ENCODE measurements at regions not wholly inside any gene's neighbourhood (a gene's known extent, or its start where the extent isn't known, plus 50 kb on each side); places are given as distances from the start of the nearest gene placed in this dataset.

DNA sequence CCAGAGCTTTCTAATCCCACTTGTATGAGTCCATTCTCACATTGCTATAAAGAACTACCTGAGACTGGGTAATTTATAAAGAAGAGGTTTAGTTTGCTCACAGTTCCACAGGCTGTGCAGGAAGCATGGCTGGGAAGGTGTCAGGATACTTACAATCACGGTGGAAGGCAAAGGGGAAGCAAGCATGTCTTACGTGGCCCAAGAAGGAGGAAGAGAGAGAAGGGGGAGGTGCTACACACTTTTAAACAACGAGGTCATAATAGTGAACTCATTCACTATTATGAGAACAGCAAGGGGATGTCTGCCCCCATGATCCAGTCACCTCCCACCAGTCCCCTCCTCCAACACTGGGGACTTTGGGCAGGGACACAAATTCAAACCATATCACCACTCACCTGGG is 67.8 kb downstream of the TTC32 start:
- POLR2A ChIA-PET: no interaction called here
- TF ChIP-seq TARDBP (IDR thresholded peaks at IDR 0.05) (no peak), NFRKB (IDR thresholded peaks at IDR 0.05) (no peak), BHLHE40 (IDR thresholded peaks at IDR 0.05; ENCODE audit: borderline replicate concordance) (no peak), HDGF (IDR thresholded peaks at IDR 0.05; ENCODE audit: borderline replicate concordance) (no peak), CTBP1 (IDR thresholded peaks at IDR 0.05; ENCODE audit: borderline replicate concordance) (no peak), SP1 (IDR thresholded peaks at IDR 0.05) (no peak)
- CTCF ChIA-PET: no interaction called here
- DNase-seq (ENCODE audit: extremely low spot score): no peak

DNA sequence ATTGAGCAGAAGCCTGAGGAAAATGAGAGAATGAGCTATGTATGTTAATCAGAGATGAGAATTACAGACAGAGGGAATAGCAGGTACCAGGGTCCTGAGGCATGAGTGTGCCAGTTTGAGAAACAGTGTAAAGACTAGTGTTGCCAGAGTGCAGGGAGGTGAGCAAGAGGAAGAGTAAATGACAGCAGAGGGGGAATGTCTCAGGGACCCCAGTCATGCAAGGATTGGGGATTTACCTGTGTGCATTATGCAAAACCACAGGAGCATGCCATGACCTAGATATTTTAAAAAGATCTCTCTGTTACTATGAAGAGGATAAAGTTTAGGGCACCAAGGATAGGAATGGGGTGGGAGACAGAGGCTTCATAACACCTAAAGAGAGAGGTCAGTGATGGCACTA is 72.1 kb downstream of the TTC32 start:
- no peak for DNase-seq (ENCODE audit: extremely low spot score)
- ChIA-PET CTCF (no interaction called here), POLR2A (no interaction called here)

DNA sequence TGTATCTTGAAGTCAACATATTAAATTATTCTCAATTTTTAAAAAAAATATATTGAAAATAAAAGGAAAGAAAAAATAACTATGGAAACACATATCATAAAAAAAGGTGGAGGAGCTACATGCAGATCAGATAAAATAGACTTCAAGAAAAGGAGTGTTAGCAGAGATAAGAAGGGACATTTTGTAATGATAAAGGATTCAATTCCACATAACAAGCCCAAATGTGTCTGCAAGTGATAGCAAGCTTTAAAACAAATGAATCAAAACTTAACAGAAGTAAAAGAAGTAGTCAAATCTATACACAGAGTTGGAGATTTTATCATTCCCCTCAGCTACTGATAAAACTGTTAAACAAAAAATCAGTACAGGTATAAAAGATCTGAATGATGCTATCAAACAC is 74.9 kb downstream of the TTC32 start:
- CTCF ChIA-PET: no interaction called here
- POLR2A ChIA-PET: no interaction called here
- TF ChIP-seq FOXA1 (IDR thresholded peaks at IDR 0.05) (no peak), CTBP1 (IDR thresholded peaks at IDR 0.05; ENCODE audit: borderline replicate concordance) (no peak), FOXM1 (IDR thresholded peaks at IDR 0.05; ENCODE audit: borderline replicate concordance) (no peak), SP1 (IDR thresholded peaks at IDR 0.05) (no peak), TARDBP (IDR thresholded peaks at IDR 0.05) (no peak), LEF1 (IDR thresholded peaks at IDR 0.05; ENCODE audit: borderline replicate concordance) (no peak), NFRKB (IDR thresholded peaks at IDR 0.05) (no peak), BHLHE40 (IDR thresholded peaks at IDR 0.05; ENCODE audit: borderline replicate concordance) (no peak), ARNT (IDR thresholded peaks at IDR 0.05) (no peak), L3MBTL2 (conservative IDR thresholded peaks at IDR 0.05) (no peak), ELF4 (IDR thresholded peaks at IDR 0.05) (no peak), SUZ12 (IDR thresholded peaks at IDR 0.05) (no peak), HDGF (IDR thresholded peaks at IDR 0.05; ENCODE audit: borderline replicate concordance) (no peak), FOXK2 (IDR thresholded peaks at IDR 0.05) (no peak), ZNF384 (IDR thresholded peaks at IDR 0.05) (no peak)
- TF ChIP-seq, protein P1, sequence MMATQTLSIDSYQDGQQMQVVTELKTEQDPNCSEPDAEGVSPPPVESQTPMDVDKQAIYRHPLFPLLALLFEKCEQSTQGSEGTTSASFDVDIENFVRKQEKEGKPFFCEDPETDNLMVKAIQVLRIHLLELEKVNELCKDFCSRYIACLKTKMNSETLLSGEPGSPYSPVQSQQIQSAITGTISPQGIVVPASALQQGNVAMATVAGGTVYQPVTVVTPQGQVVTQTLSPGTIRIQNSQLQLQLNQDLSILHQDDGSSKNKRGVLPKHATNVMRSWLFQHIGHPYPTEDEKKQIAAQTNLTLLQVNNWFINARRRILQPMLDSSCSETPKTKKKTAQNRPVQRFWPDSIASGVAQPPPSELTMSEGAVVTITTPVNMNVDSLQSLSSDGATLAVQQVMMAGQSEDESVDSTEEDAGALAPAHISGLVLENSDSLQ (IDR thresholded peaks at IDR 0.05): no peak
- DNase-seq (ENCODE audit: extremely low spot score): no peak

More for the DNA sequence above, 72.1 kb downstream of the TTC32 start:
- TF ChIP-seq CTBP1 (IDR thresholded peaks at IDR 0.05; ENCODE audit: borderline replicate concordance): no peak
- TF ChIP-seq FOXA1 (IDR thresholded peaks at IDR 0.05): no peak
- no peak for TF ChIP-seq SUZ12 (IDR thresholded peaks at IDR 0.05)
- TF ChIP-seq, protein P1 (IDR thresholded peaks at IDR 0.05): no peak
- no peak for TF ChIP-seq HDGF (IDR thresholded peaks at IDR 0.05; ENCODE audit: borderline replicate concordance)
- no peak for TF ChIP-seq TARDBP (IDR thresholded peaks at IDR 0.05)
- TF ChIP-seq NFRKB (IDR thresholded peaks at IDR 0.05): no peak
- no peak for TF ChIP-seq BHLHE40 (IDR thresholded peaks at IDR 0.05; ENCODE audit: borderline replicate concordance)
- no peak for TF ChIP-seq ARNT (IDR thresholded peaks at IDR 0.05)
- TF ChIP-seq L3MBTL2 (conservative IDR thresholded peaks at IDR 0.05): no peak
- no peak for TF ChIP-seq SP1 (IDR thresholded peaks at IDR 0.05)
- no peak for TF ChIP-seq FOXK2 (IDR thresholded peaks at IDR 0.05)
- TF ChIP-seq ELF4 (IDR thresholded peaks at IDR 0.05): no peak
- TF ChIP-seq ZNF384 (IDR thresholded peaks at IDR 0.05): no peak
- no peak for TF ChIP-seq FOXM1 (IDR thresholded peaks at IDR 0.05; ENCODE audit: borderline replicate concordance)
- no peak for TF ChIP-seq LEF1 (IDR thresholded peaks at IDR 0.05; ENCODE audit: borderline replicate concordance)

DNA sequence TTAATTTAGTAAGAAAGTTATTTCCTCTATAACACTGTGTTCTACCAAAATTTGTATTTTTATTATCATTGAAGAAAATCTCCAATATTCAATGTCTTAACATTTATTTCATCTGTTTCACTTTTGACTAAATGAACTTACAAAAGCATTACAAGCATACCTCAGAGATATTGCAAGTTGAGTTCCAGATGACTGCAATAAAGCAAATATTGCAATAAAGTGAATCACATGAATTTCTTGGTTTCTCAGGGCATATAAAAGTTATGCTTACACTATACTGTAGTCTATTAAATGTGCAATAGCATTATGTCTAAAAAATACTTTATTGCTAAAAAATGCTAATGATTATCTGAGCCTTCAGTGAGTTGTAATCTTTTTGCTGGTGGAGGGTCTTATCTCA is 78.3 kb downstream of the TTC32 start:
- DNase-seq (ENCODE audit: extremely low spot score): no peak
- ChIA-PET POLR2A (no interaction called here), CTCF (no interaction called here)
- no peak for TF ChIP-seq BHLHE40 (IDR thresholded peaks at IDR 0.05; ENCODE audit: borderline replicate concordance)
- no peak for TF ChIP-seq SP1 (IDR thresholded peaks at IDR 0.05)
- TF ChIP-seq CTBP1 (IDR thresholded peaks at IDR 0.05; ENCODE audit: borderline replicate concordance): no peak
- no peak for TF ChIP-seq ARNT (IDR thresholded peaks at IDR 0.05)
- TF ChIP-seq FOXK2 (IDR thresholded peaks at IDR 0.05): no peak
- TF ChIP-seq, protein P1 (IDR thresholded peaks at IDR 0.05): no peak
- TF ChIP-seq NFRKB (IDR thresholded peaks at IDR 0.05): no peak
- TF ChIP-seq HDGF (IDR thresholded peaks at IDR 0.05; ENCODE audit: borderline replicate concordance): no peak
- no peak for TF ChIP-seq ZNF384 (IDR thresholded peaks at IDR 0.05)
- no peak for TF ChIP-seq ELF4 (IDR thresholded peaks at IDR 0.05)
- TF ChIP-seq FOXM1 (IDR thresholded peaks at IDR 0.05; ENCODE audit: borderline replicate concordance): no peak
- TF ChIP-seq LEF1 (IDR thresholded peaks at IDR 0.05; ENCODE audit: borderline replicate concordance): no peak
- TF ChIP-seq TARDBP (IDR thresholded peaks at IDR 0.05): no peak
- no peak for TF ChIP-seq L3MBTL2 (conservative IDR thresholded peaks at IDR 0.05)
- TF ChIP-seq SUZ12 (IDR thresholded peaks at IDR 0.05): no peak
- no peak for TF ChIP-seq FOXA1 (IDR thresholded peaks at IDR 0.05)

DNA sequence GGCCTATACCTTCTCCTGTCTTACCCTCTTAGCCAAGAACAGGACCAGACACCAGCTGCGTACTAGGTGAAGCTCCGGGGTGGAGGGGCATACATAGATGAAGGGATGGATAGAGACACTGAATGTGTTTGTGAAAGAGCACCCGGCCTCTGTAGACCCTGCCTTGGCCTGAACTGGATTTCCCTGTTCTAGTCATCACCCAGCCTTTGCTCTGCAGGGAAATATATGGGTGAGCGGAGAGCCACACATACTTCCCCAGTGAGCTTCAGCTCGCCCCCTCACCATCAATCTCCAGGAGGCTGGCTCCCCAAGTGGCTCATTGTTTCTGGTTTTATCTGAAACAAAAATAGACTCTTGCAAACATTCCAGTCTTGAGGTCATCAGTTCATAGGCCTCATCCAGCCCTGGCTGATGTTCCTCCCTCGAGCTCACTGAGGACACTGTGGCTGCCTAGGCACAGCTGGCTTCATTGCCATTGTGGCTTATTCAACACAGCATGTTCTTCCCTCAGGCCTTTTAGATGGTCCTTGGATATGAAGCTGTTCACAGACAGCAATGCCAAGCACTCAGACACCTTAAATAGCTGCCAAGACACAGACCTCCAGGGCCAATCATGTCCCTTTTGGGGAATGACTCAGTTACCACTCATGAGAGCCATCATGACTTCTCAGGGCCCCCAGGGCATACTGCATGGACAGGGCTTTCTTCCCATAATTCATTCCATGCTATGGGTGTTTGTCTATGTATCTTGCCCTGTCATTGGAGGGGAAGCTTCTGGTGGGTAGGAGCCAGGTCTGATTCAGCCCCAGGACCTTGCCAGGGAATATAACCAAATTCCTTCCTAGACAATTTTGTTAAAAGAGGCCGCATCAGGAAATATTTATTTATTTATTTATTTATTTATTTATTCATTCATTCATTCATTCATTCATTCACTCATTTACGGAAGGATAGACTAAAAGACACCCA is 82.4 kb downstream of the TTC32 start:
- TF ChIP-seq FOXM1 (IDR thresholded peaks at IDR 0.05; ENCODE audit: borderline replicate concordance): no peak
- TF ChIP-seq FOXA1 (IDR thresholded peaks at IDR 0.05): no peak
- no peak for TF ChIP-seq FOXK2 (IDR thresholded peaks at IDR 0.05)
- no peak for TF ChIP-seq ARNT (IDR thresholded peaks at IDR 0.05)
- TF ChIP-seq HDGF (IDR thresholded peaks at IDR 0.05; ENCODE audit: borderline replicate concordance): no peak
- no peak for TF ChIP-seq LEF1 (IDR thresholded peaks at IDR 0.05; ENCODE audit: borderline replicate concordance)
- no peak for TF ChIP-seq ZNF384 (IDR thresholded peaks at IDR 0.05)
- no peak for TF ChIP-seq SUZ12 (IDR thresholded peaks at IDR 0.05)
- TF ChIP-seq SP1 (IDR thresholded peaks at IDR 0.05): no peak
- no peak for TF ChIP-seq TARDBP (IDR thresholded peaks at IDR 0.05)
- no peak for TF ChIP-seq L3MBTL2 (conservative IDR thresholded peaks at IDR 0.05)
- no peak for TF ChIP-seq BHLHE40 (IDR thresholded peaks at IDR 0.05; ENCODE audit: borderline replicate concordance)
- no peak for TF ChIP-seq NFRKB (IDR thresholded peaks at IDR 0.05)
- no peak for TF ChIP-seq ELF4 (IDR thresholded peaks at IDR 0.05)
- no peak for DNase-seq (ENCODE audit: extremely low spot score)
- ChIA-PET POLR2A (no interaction called here), CTCF (no interaction called here)
